A204.1 (cell line): ENCODE measurements at regions not wholly inside any gene's neighbourhood (a gene's known extent, or its start where the extent isn't known, plus 50 kb on each side); places are given as distances from the start of the nearest gene placed in this dataset.
"Not testable (repeated sequence)": the region's sequence is repeated elsewhere in the genome, so short reads cannot be mapped to it uniquely, and the experiment has no call there.

Source experiments
- FAIRE-seq: peaks from 2 replicates; lab custom pipeline; 2012; peaks lifted over from hg19 to GRCh38; lab: Jason Lieb, UNC

- no peak for FAIRE-seq
Measured at GRCh38 chr13:80074143-80074752, 266.7 kb downstream of the SPRY2 start.

GRCh38 chr13:80072231-80072630, 268.7 kb downstream of the SPRY2 start:
- no peak for FAIRE-seq

GRCh38 chr13:80070024-80070703, 270.8 kb downstream of the SPRY2 start:
- FAIRE-seq = no peak

- FAIRE-seq = no peak
Measured at GRCh38 chr13:80069374-80069773, 271.6 kb downstream of the SPRY2 start.

- no peak for FAIRE-seq
Measured at GRCh38 chr13:80065996-80066395, 274.9 kb downstream of the SPRY2 start.

GRCh38 chr13:80062416-80062815, 278.5 kb downstream of the SPRY2 start:
- not testable (repeated sequence) for FAIRE-seq

- no peak for FAIRE-seq
Measured at GRCh38 chr13:80059789-80060188, 281.1 kb downstream of the SPRY2 start.

GRCh38 chr13:80058626-80059025, 282.3 kb downstream of the SPRY2 start:
- FAIRE-seq = no peak

- no peak for FAIRE-seq
Measured at GRCh38 chr13:80055847-80056246, 285.1 kb downstream of the SPRY2 start.

GRCh38 chr13:80054806-80055205, 286.1 kb downstream of the SPRY2 start:
- no peak for FAIRE-seq

GRCh38 chr13:80052286-80052685, 288.6 kb downstream of the SPRY2 start:
- FAIRE-seq = no peak

GRCh38 chr13:80050252-80050651, 290.7 kb downstream of the SPRY2 start:
- FAIRE-seq = no peak

GRCh38 chr13:80048802-80049201, 292.1 kb downstream of the SPRY2 start:
- FAIRE-seq = no peak

- no peak for FAIRE-seq
Measured at GRCh38 chr13:80048030-80048429, 292.9 kb downstream of the SPRY2 start.

- FAIRE-seq = no peak
Measured at GRCh38 chr13:80047406-80047805, 293.5 kb downstream of the SPRY2 start.

GRCh38 chr13:80040981-80041317, 300.0 kb downstream of the SPRY2 start:
- no peak for FAIRE-seq

GRCh38 chr13:80040196-80040980, 300.5 kb downstream of the SPRY2 start:
- FAIRE-seq = no peak

- FAIRE-seq = no peak
Measured at GRCh38 chr13:80039000-80039399, 301.9 kb downstream of the SPRY2 start.

GRCh38 chr13:80038371-80038770, 302.6 kb downstream of the SPRY2 start:
- FAIRE-seq = no peak

- no peak for FAIRE-seq
Measured at GRCh38 chr13:80037505-80037888, 303.4 kb downstream of the SPRY2 start.

GRCh38 chr13:80036845-80037504, 304.0 kb downstream of the SPRY2 start:
- FAIRE-seq = no peak

- FAIRE-seq = no peak
Measured at GRCh38 chr13:80035096-80035495, 305.8 kb downstream of the SPRY2 start.

- no peak for FAIRE-seq
Measured at GRCh38 chr13:80033951-80034350, 307.0 kb downstream of the SPRY2 start.
